Heart right ventricle (tissue), 16 donors: ENCODE measurements at regions not wholly inside any gene's neighbourhood (a gene's known extent, or its start where the extent isn't known, plus 50 kb on each side); places are given as distances from the start of the nearest gene placed in this dataset.

ENCODE experiments used
- ATAC-seq, 8 donors: fragments of 200-7000 bp; cut with Tn5 transposase; one replicate each; pipeline ENCODE4 v1.9.1; 2020; ENCODE audit warnings: mild to moderate bottlenecking in 8 of 8, moderate library complexity in 8 of 8, moderate number of reproducible peaks in 1 of 8
- DNase-seq, 2 donors: peaks; one replicate each; pipeline ENCODE4 v3.0.0-alpha.2; 2020
- H3K27ac ChIP-seq, 10 donors: fragments of 200-600 bp; sonication (generic) in 2 of 10; one replicate each; pipeline versions ENCODE4 v1.5.0 to v1.8.0; 2020 to 2022; ENCODE audit warnings: mild to moderate bottlenecking in 3 of 10
- H3K27me3 ChIP-seq, 7 donors: fragments of 200-600 bp; one replicate each; pipeline ENCODE4 v1.8.0; 2021 to 2022; ENCODE audit warnings: mild to moderate bottlenecking in 2 of 7
- H3K36me3 ChIP-seq, 9 donors: fragments of 200-600 bp; sonication (generic) in 1 of 9; one replicate each; pipeline versions ENCODE4 v1.5.0 to v1.8.0; 2020 to 2022; ENCODE audit warnings: mild to moderate bottlenecking in 2 of 9
- H3K4me1 ChIP-seq, 9 donors: fragments of 200-600 bp; sonication (generic) in 1 of 9; one replicate each; pipeline versions ENCODE4 v1.5.0 to v1.8.0; 2020 to 2022; ENCODE audit warnings: mild to moderate bottlenecking in 4 of 9
- H3K4me3 ChIP-seq, 10 donors: fragments of 200-600 bp; sonication (generic) in 2 of 10; one replicate each; pipeline versions ENCODE4 v1.5.0 to v1.8.0; 2020 to 2022; ENCODE audit warnings: mild to moderate bottlenecking in 7 of 10, moderate library complexity in 2 of 10
- H3K9me3 ChIP-seq, 11 donors: fragments of 200-600 bp in 10 of 11; sonication (generic) in 2 of 11; one replicate each; pipeline versions ENCODE4 v1.5.0 to v1.8.0; 2013 to 2022; ENCODE audit warnings: mild to moderate bottlenecking in 2 of 11, control low read depth in 1 of 11, moderate library complexity in 1 of 11
- CTCF ChIP-seq, 9 donors: fragments of 200-600 bp; sonication (generic) in 2 of 9; IDR thresholded peaks; one replicate each; pipeline versions ENCODE4 v1.5.0 to v1.8.0; 2021 to 2022; ENCODE audit warnings: antibody characterized with exemption in 9 of 9, mild to moderate bottlenecking in 5 of 9, moderate library complexity in 1 of 9
- WGBS, 2 donors: extraction: QIAGEN DNeasy Blood & Tissue Kit; methylation state at CpG; one replicate each; pipeline ENCODE4 v1.1.7; 2013; ENCODE audit warnings: inconsistent platforms in 1 of 2; 5-methylcytosine and 5-hydroxymethylcytosine counted together
- intact Hi-C, 10 donors: fragments of 100-400 bp; cut with DNase I; formaldehyde crosslinking; loops; one replicate each; pipeline versions ENCODE4 v1.11.1 to v1.14.2; 2022
- donor health status: Arrhythmogenic right ventricular cardiomyopathy.
- donor health status: ischemic (EF 13 %, LVEDD 7.1; RV severe dilation, severe dysfunction).
- donor health status: healthy with polysubstance abuse.
- donor health status: DM: no; HTN: yes; CAD: no.
- donor health status: DM: no; HTN: no; CAD: no.
- donor health status: ischemic (EF 25% LVEDD 6.9; RV normal size, moderate dysfunction).
- donor health status: ischemic (EF 25% LVEDD 5.7; RV mildly dilated, moderate dysfunction).
- donor health status: healthy.
- donor health status: DM: yes; HTN: yes; CAD: no.
- donor health status: Ischemic cardiomyopathy.
- donor health status: ischemic (EF 35%, LVEDD 5.7; RV mildly dilated, moderate dysfunction).
- donor health status: nonischemic (EF 11% LVEDD 7.7; RV severe dilation, severe dysfunction).
- donor health status: DM: yes; HTN: yes; CAD: no.
- donor health status: PGD.
- donor health status: ischemic (EF 29% LVEDD 5.4; RV normal size, mild dysfunction).
- donor health status: nonischemic (EF 23%, LVEDD 6.1; RV moderate dilation, normal function).

DNA sequence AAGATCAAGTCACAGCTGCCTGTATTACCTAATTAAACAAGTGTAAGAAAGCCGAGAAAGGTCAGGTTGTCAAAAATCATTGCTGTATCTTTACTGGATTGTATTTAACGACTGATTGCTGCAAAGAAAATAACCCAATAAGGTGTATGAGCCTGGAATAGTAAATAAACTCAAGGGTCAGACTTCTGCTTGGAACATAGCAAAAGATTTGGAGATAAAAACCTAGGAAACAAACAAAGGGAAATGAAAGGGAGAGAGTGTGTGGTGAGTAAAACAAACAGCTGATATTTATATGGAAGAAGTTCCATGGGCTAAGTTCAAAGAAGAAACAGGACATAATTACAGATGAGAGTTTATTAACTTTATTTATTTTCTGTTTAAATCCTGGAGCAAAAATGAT, 354.0 kb downstream of the TLR4 start:
- H3K4me3 ChIP-seq = no peak overlapping the region
- intact Hi-C loops = no loop called here
- H3K36me3 ChIP-seq = no peaks in the 10 kb centered on the region
- H3K4me1 ChIP-seq = no peaks in the 10 kb centered on the region
- 48 to 54% methylated on average over 2 of the region's 2 CpGs for WGBS, 2 donors
- H3K27me3 ChIP-seq = no peaks in the 10 kb centered on the region
- no peak for TF ChIP-seq CTCF (IDR thresholded peaks at IDR 0.05)
- DNase-seq (no peak), ATAC-seq (no peak)
- H3K27ac ChIP-seq = no peak overlapping the region
- no peaks in the 10 kb centered on the region for H3K9me3 ChIP-seq

DNA sequence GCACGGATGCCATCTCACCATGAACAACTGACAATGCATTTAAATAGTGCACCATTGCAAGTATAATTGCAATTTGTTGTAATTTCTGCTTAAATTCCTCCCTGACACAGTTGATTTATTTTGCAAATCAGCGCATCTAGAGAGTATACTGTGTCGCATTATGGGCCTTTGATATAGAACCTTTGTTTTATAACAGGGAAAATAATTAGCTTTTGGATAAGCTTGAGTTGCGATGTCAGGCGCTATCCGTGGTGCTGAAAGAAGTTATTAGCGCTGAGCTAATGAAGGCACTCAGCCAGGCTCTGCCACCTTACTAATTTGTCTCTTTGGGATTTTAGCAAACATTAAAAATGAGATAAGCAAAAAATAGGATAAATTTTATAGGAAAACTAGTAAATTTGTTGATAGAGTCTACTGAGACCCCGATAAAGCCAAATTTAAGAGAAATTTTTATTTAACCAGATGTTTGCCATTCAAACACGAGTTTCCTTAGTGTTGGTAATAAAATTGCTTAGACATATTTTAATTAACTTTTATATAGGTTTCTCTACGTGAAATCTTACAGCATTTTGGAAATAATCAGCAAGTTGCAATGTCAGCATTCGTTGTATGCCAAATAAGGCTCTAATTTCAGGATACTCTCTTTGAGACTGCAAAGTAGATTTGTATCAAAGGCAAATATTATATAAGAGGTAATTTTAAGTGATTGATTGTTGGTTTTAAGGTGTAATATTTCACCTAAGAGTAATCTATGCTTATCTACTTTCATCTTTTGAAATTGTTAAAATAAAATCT, 355.5 kb downstream of the TLR4 start:
- no peaks in the 10 kb centered on the region for H3K27me3 ChIP-seq
- WGBS, 2 donors = 20 to 21% methylated on average over 11 of the region's 11 CpGs
- no peaks in the 10 kb centered on the region for H3K36me3 ChIP-seq
- no peak for TF ChIP-seq CTCF (IDR thresholded peaks at IDR 0.05)
- no peak overlapping the region for H3K27ac ChIP-seq
- peak in 1 of 2 donors; percentile 20 for DNase-seq
- no peak for ATAC-seq
- H3K9me3 ChIP-seq = no peaks in the 10 kb centered on the region
- no peak overlapping the region for H3K4me3 ChIP-seq
- intact Hi-C loops = no loop called here
- H3K4me1 ChIP-seq = no peaks in the 10 kb centered on the region

DNA sequence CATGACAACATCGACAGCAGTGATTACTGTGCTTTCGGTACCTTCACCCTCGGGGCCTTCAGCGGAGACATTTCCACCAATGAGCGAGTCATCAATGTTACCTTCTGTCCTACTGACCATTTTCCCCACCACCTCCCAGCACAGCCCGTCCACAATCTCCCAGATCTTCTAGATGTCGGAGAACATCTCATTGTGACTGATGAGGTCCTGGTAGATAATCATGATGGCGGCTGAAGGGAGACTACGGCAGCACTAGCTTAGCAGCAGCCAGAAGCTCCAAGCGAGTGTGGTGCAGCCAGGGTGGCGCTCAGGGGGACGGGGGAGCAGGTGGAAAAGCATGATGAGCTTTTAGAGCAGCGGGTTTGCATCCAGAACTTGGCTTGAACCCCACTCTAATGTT, 379.0 kb downstream of the TLR4 start:
- H3K4me1 ChIP-seq = no peaks in the 10 kb centered on the region
- H3K27ac ChIP-seq = no peak overlapping the region
- no peak overlapping the region for H3K4me3 ChIP-seq
- WGBS, 2 donors = 84 to 85% methylated on average over 13 of the region's 13 CpGs
- H3K36me3 ChIP-seq = no peaks in the 10 kb centered on the region
- ATAC-seq = no peak
- no peaks in the 10 kb centered on the region for H3K9me3 ChIP-seq
- DNase-seq = no peak
- no peak for TF ChIP-seq CTCF (IDR thresholded peaks at IDR 0.05)
- H3K27me3 ChIP-seq = no peaks in the 10 kb centered on the region
- intact Hi-C loops = no loop called here

DNA sequence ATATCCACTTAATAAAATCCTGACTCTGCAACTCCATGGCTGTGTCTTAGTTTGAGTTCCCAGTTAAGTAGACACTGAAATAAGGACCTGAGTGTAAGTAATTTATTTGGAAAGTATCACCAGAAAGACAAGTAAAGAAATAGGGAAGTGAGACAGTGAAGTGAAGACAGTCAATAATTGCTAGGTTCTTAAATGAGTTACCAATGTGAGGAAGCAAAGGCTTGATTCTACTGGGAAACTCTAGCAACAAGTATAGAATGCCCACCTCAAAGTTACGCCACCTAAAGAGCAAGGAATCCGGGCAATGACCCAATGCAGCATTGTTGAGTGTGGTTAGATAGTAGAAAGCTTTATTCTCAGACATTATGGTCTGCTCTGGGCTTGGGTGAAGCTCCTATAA, 383.9 kb downstream of the TLR4 start:
- H3K27me3 ChIP-seq = no peaks in the 10 kb centered on the region
- H3K4me1 ChIP-seq = no peaks in the 10 kb centered on the region
- no peak for TF ChIP-seq CTCF (IDR thresholded peaks at IDR 0.05)
- no peak overlapping the region for H3K4me3 ChIP-seq
- no peak for DNase-seq
- no peaks in the 10 kb centered on the region for H3K9me3 ChIP-seq
- ATAC-seq = no peak
- no peaks in the 10 kb centered on the region for H3K36me3 ChIP-seq
- WGBS, 2 donors = 75 to 78% methylated on average over 2 of the region's 2 CpGs
- H3K27ac ChIP-seq = no peak overlapping the region
- intact Hi-C loops = no loop called here
